ENCODE measurements at regions not wholly inside any gene's neighbourhood (a gene's known extent, or its start where the extent isn't known, plus 50 kb on each side); places are given as distances from the start of the nearest gene placed in this dataset.

- no peak for TF ChIP-seq CTCF (IDR thresholded peaks at IDR 0.05; ENCODE audit: low read depth, low read length)
- no peak for DNase-seq (ENCODE audit: extremely low read depth, low read depth)
Observed at GRCh38 chr4:24057915-24058559, 168.2 kb upstream of the PPARGC1A start.

GRCh38 chr4:24056289-24056688, 166.4 kb upstream of the PPARGC1A start:
- DNase-seq (ENCODE audit: extremely low read depth, low read depth): no peak
- no peak for TF ChIP-seq CTCF (IDR thresholded peaks at IDR 0.05; ENCODE audit: low read depth, low read length)

- TF ChIP-seq CTCF (IDR thresholded peaks at IDR 0.05; ENCODE audit: low read depth, low read length): no peak
Observed at GRCh38 chr4:24055623-24056022, 165.8 kb upstream of the PPARGC1A start.

GRCh38 chr4:24054910-24055309, 165.1 kb upstream of the PPARGC1A start:
- DNase-seq (ENCODE audit: extremely low read depth, low read depth): no peak
- TF ChIP-seq CTCF (IDR thresholded peaks at IDR 0.05; ENCODE audit: low read depth, low read length): no peak

More at GRCh38 chr4:24055623-24056022, 165.8 kb upstream of the PPARGC1A start:
- DNase-seq (ENCODE audit: extremely low read depth, low read depth): no peak

- TF ChIP-seq CTCF (IDR thresholded peaks at IDR 0.05; ENCODE audit: low read depth, low read length): no peak
- no peak for DNase-seq (ENCODE audit: extremely low read depth, low read depth)
Observed at GRCh38 chr4:24053934-24054333, 164.1 kb upstream of the PPARGC1A start.

GRCh38 chr4:24044610-24045589, 155.1 kb upstream of the PPARGC1A start:
- DNase-seq (ENCODE audit: extremely low read depth, low read depth): no peak
- TF ChIP-seq CTCF (IDR thresholded peaks at IDR 0.05; ENCODE audit: low read depth, low read length): no peak

- TF ChIP-seq CTCF (IDR thresholded peaks at IDR 0.05; ENCODE audit: low read depth, low read length): no peak
- DNase-seq (ENCODE audit: extremely low read depth, low read depth): peak; percentile 90
Observed at GRCh38 chr4:24042094-24042493, 152.2 kb upstream of the PPARGC1A start.
